Mammary epithelial cell (primary cell): ENCODE measurements at regions not wholly inside any gene's neighbourhood (a gene's known extent, or its start where the extent isn't known, plus 50 kb on each side); places are given as distances from the start of the nearest gene placed in this dataset.

Experiments
- CTCF ChIP-seq, 2 donors: IDR thresholded peaks in 1 of 2; conservative IDR thresholded peaks in 1 of 2; 2 replicates each; pipeline ENCODE4 v1.5.1; 2011 to 2012; ENCODE audit warnings: inconsistent platforms in 2 of 2, low read length in 2 of 2, mild to moderate bottlenecking in 2 of 2, control low read depth in 1 of 2, low read depth in 1 of 2; ENCODE audit not compliant: insufficient read depth in 1 of 2; ENCODE audit errors: extremely low read depth in 1 of 2
- EZH2 ChIP-seq: IDR thresholded peaks from 2 replicates; pipeline ENCODE4 v1.6.1; 2012; ENCODE audit warnings: low read length, inconsistent platforms, borderline replicate concordance

- TF ChIP-seq CTCF (conservative IDR thresholded peaks at IDR 0.05 in 1 of 2, IDR thresholded peaks at IDR 0.05 in 1 of 2; ENCODE audit: extremely low read depth in 1 of 2, insufficient read depth in 1 of 2, low read depth in 1 of 2, low read length in 2 of 2): no peak
- no peak for TF ChIP-seq EZH2
These were observed 373.6 kb downstream of the MID1IP1 start for GRCh38 chrX:39174772-39175417.
